Osteocyte (in vitro differentiated cells): ENCODE measurements at regions not wholly inside any gene's neighbourhood (a gene's known extent, or its start where the extent isn't known, plus 50 kb on each side); places are given as distances from the start of the nearest gene placed in this dataset.

Source experiments
- DNase-seq: peaks from one replicate; pipeline ENCODE4 v3.0.0; 2021; ENCODE audit warnings: mixed read lengths; ENCODE audit not compliant: unreplicated experiment; ENCODE audit errors: extremely low spot score
- H3K27ac Mint-ChIP-seq: one replicate; pipeline ENCODE4 v1.8.0; 2021; ENCODE audit warnings: mild to moderate bottlenecking, mixed read lengths; ENCODE audit not compliant: unreplicated experiment
- H3K27me3 Mint-ChIP-seq: one replicate; pipeline ENCODE4 v1.8.0; 2021; ENCODE audit warnings: mixed read lengths; ENCODE audit not compliant: unreplicated experiment
- H3K36me3 Mint-ChIP-seq: one replicate; pipeline ENCODE4 v1.8.0; 2021; ENCODE audit warnings: mixed read lengths; ENCODE audit not compliant: unreplicated experiment
- H3K4me1 Mint-ChIP-seq: one replicate; pipeline ENCODE4 v1.8.0; 2021; ENCODE audit warnings: mixed read lengths; ENCODE audit not compliant: unreplicated experiment
- H3K4me3 Mint-ChIP-seq: one replicate; pipeline ENCODE4 v1.8.0; 2021; ENCODE audit warnings: mild to moderate bottlenecking, moderate library complexity, mixed read lengths; ENCODE audit not compliant: unreplicated experiment
- H3K9me3 Mint-ChIP-seq: one replicate; pipeline ENCODE4 v1.8.0; 2021; ENCODE audit warnings: mixed read lengths; ENCODE audit not compliant: unreplicated experiment
- CTCF ChIP-seq: fragments of 200-600 bp; sonication (generic); IDR thresholded peaks from 2 replicates; pipeline ENCODE4 v1.5.0; 2021; ENCODE audit warnings: antibody characterized with exemption, mild to moderate bottlenecking, moderate library complexity

GRCh38 chr6:81813305-81813704 lies 60.8 kb upstream of the TENT5A start:
- no peak for TF ChIP-seq CTCF
- DNase-seq, result no peak
- no peak overlapping the region for H3K27ac Mint-ChIP-seq
- peaks cover 17% of the 10 kb centered on the region for H3K4me1 Mint-ChIP-seq
- H3K9me3 Mint-ChIP-seq, result no peaks in the 10 kb centered on the region
- H3K4me3 Mint-ChIP-seq, result no peak overlapping the region
- no peaks in the 10 kb centered on the region for H3K27me3 Mint-ChIP-seq
- H3K36me3 Mint-ChIP-seq, result no peaks in the 10 kb centered on the region

GRCh38 chr6:81812401-81812800 lies 59.9 kb upstream of the TENT5A start:
- Mint-ChIP-seq H3K27ac (no peak overlapping the region), H3K36me3 (no peaks in the 10 kb centered on the region), H3K4me3 (no peak overlapping the region), H3K9me3 (no peaks in the 10 kb centered on the region), H3K27me3 (no peaks in the 10 kb centered on the region), H3K4me1 (peaks cover 22% of the 10 kb centered on the region)
- no peak for DNase-seq
- TF ChIP-seq CTCF, result no peak

GRCh38 chr6:81808851-81809570 lies 56.5 kb upstream of the TENT5A start:
- Mint-ChIP-seq H3K27me3 (no peaks in the 10 kb centered on the region), H3K27ac (no peak overlapping the region), H3K36me3 (no peaks in the 10 kb centered on the region), H3K4me1 (peaks cover 16% of the 10 kb centered on the region), H3K9me3 (no peaks in the 10 kb centered on the region), H3K4me3 (no peak overlapping the region)
- DNase-seq, result no peak
- no peak for TF ChIP-seq CTCF

- no peaks in the 10 kb centered on the region for H3K36me3 Mint-ChIP-seq
- no peak overlapping the region for H3K4me3 Mint-ChIP-seq
- TF ChIP-seq CTCF, result no peak
- DNase-seq, result no peak
- no peaks in the 10 kb centered on the region for H3K9me3 Mint-ChIP-seq
- no peaks in the 10 kb centered on the region for H3K27me3 Mint-ChIP-seq
- no peak overlapping the region for H3K27ac Mint-ChIP-seq
- H3K4me1 Mint-ChIP-seq, result peaks cover 16% of the 10 kb centered on the region
Observed at GRCh38 chr6:81806793-81807565, 54.5 kb upstream of the TENT5A start.

GRCh38 chr6:81802356-81802755 lies 49.9 kb upstream of the TENT5A start:
- no peaks in the 10 kb centered on the region for H3K36me3 Mint-ChIP-seq
- H3K9me3 Mint-ChIP-seq, result no peaks in the 10 kb centered on the region
- H3K27ac Mint-ChIP-seq, result no peak overlapping the region
- H3K27me3 Mint-ChIP-seq, result no peaks in the 10 kb centered on the region
- TF ChIP-seq CTCF, result no peak
- H3K4me1 Mint-ChIP-seq, result peaks cover 23% of the 10 kb centered on the region
- H3K4me3 Mint-ChIP-seq, result no peak overlapping the region
- no peak for DNase-seq
